GM12891 (cell line): ENCODE measurements at regions not wholly inside any gene's neighbourhood (a gene's known extent, or its start where the extent isn't known, plus 50 kb on each side); places are given as distances from the start of the nearest gene placed in this dataset.
"Not testable (repeated sequence)": the region's sequence is repeated elsewhere in the genome, so short reads cannot be mapped to it uniquely, and the experiment has no call there.

Source experiments
- DNase-seq: peaks from one replicate; pipeline ENCODE4 v3.0.0; 2011; ENCODE audit warnings: low spot score; ENCODE audit not compliant: insufficient read length
- FAIRE-seq: peaks from 2 replicates; lab custom pipeline; 2011; peaks lifted over from hg19 to GRCh38; lab: Jason Lieb, UNC
- PAX5 ChIP-seq: IDR thresholded peaks from 2 replicates; pipeline ENCODE4 v1.6.1; 2011; ENCODE audit warnings: low read length, moderate library complexity, mild to moderate bottlenecking; ENCODE audit not compliant: insufficient read depth, severe bottlenecking
- POLR2A ChIP-seq: IDR thresholded peaks from 2 replicates; pipeline ENCODE4 v1.6.1; 2011; ENCODE audit warnings: low read depth, low read length, control low read depth
- POLR2AphosphoS5 ChIP-seq: IDR thresholded peaks from 2 replicates; pipeline ENCODE4 v1.6.1; 2011; ENCODE audit warnings: low read depth, low read length, control low read depth
- POU2F2 ChIP-seq: IDR thresholded peaks from 2 replicates; pipeline ENCODE4 v1.6.1; 2011; ENCODE audit warnings: low read depth, mild to moderate bottlenecking, control low read depth, low read length, moderate library complexity
- SPI1 ChIP-seq: IDR thresholded peaks from 2 replicates; pipeline ENCODE4 v1.6.1; 2011; ENCODE audit warnings: low read depth, low read length, control low read depth
- TAF1 ChIP-seq: IDR thresholded peaks from 2 replicates; pipeline ENCODE4 v1.6.1; 2011; ENCODE audit warnings: low read depth, low read length, control low read depth

GRCh38 chr6:6823568-6824224 lies 235.2 kb downstream of the LY86 start:
- FAIRE-seq (no peak), DNase-seq (no peak)
- TF ChIP-seq SPI1: 0 out of 2 replicates have a peak, but pooled peaks have one; percentile 10
- TF ChIP-seq POU2F2: no peak

- TF ChIP-seq TAF1 (no peak), POLR2AphosphoS5 (no peak), SPI1 (no peak), POU2F2 (no peak), POLR2A (no peak), PAX5 (no peak)
- no peak for FAIRE-seq
- DNase-seq: no peak
These were observed 235.9 kb downstream of the LY86 start for GRCh38 chr6:6824381-6824780.

- no peak for FAIRE-seq
- TF ChIP-seq POLR2A (no peak), TAF1 (no peak), POLR2AphosphoS5 (no peak), PAX5 (no peak), POU2F2 (no peak), SPI1 (no peak)
- no peak for DNase-seq
These were observed 236.8 kb downstream of the LY86 start for GRCh38 chr6:6825193-6825784.

GRCh38 chr6:6826095-6826901 lies 237.8 kb downstream of the LY86 start:
- FAIRE-seq: peak; percentile 87
- peak; percentile 41 for DNase-seq
- TF ChIP-seq PAX5 (no peak), SPI1 (peak; percentile 45)

- DNase-seq: no peak
- TF ChIP-seq POLR2A: no peak
- TF ChIP-seq PAX5: no peak
- no peak for TF ChIP-seq SPI1
- TF ChIP-seq POLR2AphosphoS5: no peak
- no peak for TF ChIP-seq TAF1
- no peak for TF ChIP-seq POU2F2
These were observed 238.4 kb downstream of the LY86 start for GRCh38 chr6:6826961-6827360.

GRCh38 chr6:6829872-6830685 lies 241.6 kb downstream of the LY86 start:
- DNase-seq: no peak

More at GRCh38 chr6:6826961-6827360, 238.4 kb downstream of the LY86 start:
- peak; percentile 26 for FAIRE-seq

GRCh38 chr6:6830686-6831063 lies 242.2 kb downstream of the LY86 start:
- DNase-seq, FAIRE-seq: not testable (repeated sequence)

More at GRCh38 chr6:6829872-6830685, 241.6 kb downstream of the LY86 start:
- TF ChIP-seq POLR2AphosphoS5 (no peak), POLR2A (no peak), SPI1 (no peak), POU2F2 (no peak), TAF1 (no peak), PAX5 (no peak)
- FAIRE-seq: peak; percentile 45

- TF ChIP-seq POLR2A (no peak), PAX5 (no peak), SPI1 (no peak), POU2F2 (no peak)
- DNase-seq (no peak), FAIRE-seq (no peak)
These were observed 243.9 kb downstream of the LY86 start for GRCh38 chr6:6832439-6832838.

GRCh38 chr6:6834356-6835222 lies 246.1 kb downstream of the LY86 start:
- no peak for TF ChIP-seq POLR2AphosphoS5
- no peak for TF ChIP-seq POLR2A
- TF ChIP-seq POU2F2: no peak
- no peak for TF ChIP-seq PAX5
- TF ChIP-seq SPI1: no peak
- TF ChIP-seq TAF1: no peak
- DNase-seq: no peak
- no peak for FAIRE-seq
